ENCODE measurements at regions not wholly inside any gene's neighbourhood (a gene's known extent, or its start where the extent isn't known, plus 50 kb on each side); places are given as distances from the start of the nearest gene placed in this dataset.
"Not testable (repeated sequence)": the region's sequence is repeated elsewhere in the genome, so short reads cannot be mapped to it uniquely, and the experiment has no call there.

GRCh38 chr20:33908336-33908735, 85.4 kb upstream of the RALY start:
- no peak for DNase-seq (ENCODE audit: low read depth)

GRCh38 chr20:33908868-33909267, 84.8 kb upstream of the RALY start:
- no peak for DNase-seq (ENCODE audit: low read depth)

- no peak for DNase-seq (ENCODE audit: low read depth)
These were observed 84.3 kb upstream of the RALY start for GRCh38 chr20:33909331-33909921.

- no peak for DNase-seq (ENCODE audit: low read depth)
These were observed 83.7 kb upstream of the RALY start for GRCh38 chr20:33910056-33910455.

- no peak for DNase-seq (ENCODE audit: low read depth)
These were observed 83.0 kb upstream of the RALY start for GRCh38 chr20:33910529-33911327.

GRCh38 chr20:33914919-33915318, 78.8 kb upstream of the RALY start:
- DNase-seq (ENCODE audit: low read depth) = peak; percentile 9

GRCh38 chr20:33915726-33916331, 77.9 kb upstream of the RALY start:
- peak; percentile 39 for DNase-seq (ENCODE audit: low read depth)

- no peak for DNase-seq (ENCODE audit: low read depth)
These were observed 76.9 kb upstream of the RALY start for GRCh38 chr20:33916768-33917167.

GRCh38 chr20:33917831-33918525, 75.7 kb upstream of the RALY start:
- DNase-seq (ENCODE audit: low read depth) = no peak

- no peak for DNase-seq (ENCODE audit: low read depth)
These were observed 75.0 kb upstream of the RALY start for GRCh38 chr20:33918662-33919061.

GRCh38 chr20:33919653-33920052, 74.1 kb upstream of the RALY start:
- DNase-seq (ENCODE audit: low read depth) = no peak

GRCh38 chr20:33922224-33922623, 71.5 kb upstream of the RALY start:
- DNase-seq (ENCODE audit: low read depth) = no peak

- DNase-seq (ENCODE audit: low read depth) = no peak
These were observed 70.0 kb upstream of the RALY start for GRCh38 chr20:33923740-33924139.

GRCh38 chr20:33925867-33926266, 67.8 kb upstream of the RALY start:
- DNase-seq (ENCODE audit: low read depth) = no peak

GRCh38 chr20:33926425-33926824, 67.3 kb upstream of the RALY start:
- DNase-seq (ENCODE audit: low read depth) = no peak

- DNase-seq (ENCODE audit: low read depth) = no peak
These were observed 66.0 kb upstream of the RALY start for GRCh38 chr20:33927724-33928123.

GRCh38 chr20:33929917-33930316, 63.8 kb upstream of the RALY start:
- no peak for DNase-seq (ENCODE audit: low read depth)

GRCh38 chr20:33933469-33933909, 60.2 kb upstream of the RALY start:
- DNase-seq (ENCODE audit: low read depth) = peak; percentile 9

- DNase-seq (ENCODE audit: low read depth) = no peak
These were observed 57.1 kb upstream of the RALY start for GRCh38 chr20:33936656-33937055.

GRCh38 chr20:33939031-33939430, 54.7 kb upstream of the RALY start:
- not testable (repeated sequence) for DNase-seq (ENCODE audit: low read depth)

GRCh38 chr20:33940666-33941065, 53.0 kb upstream of the RALY start:
- DNase-seq (ENCODE audit: low read depth) = no peak
